IMR-90 (cell line): ENCODE measurements at regions not wholly inside any gene's neighbourhood (a gene's known extent, or its start where the extent isn't known, plus 50 kb on each side); places are given as distances from the start of the nearest gene placed in this dataset.

Experiments used
- ATAC-seq: fragments of 200-7000 bp; cut with Tn5 transposase; 2 replicates; pipeline ENCODE4 v1.9.1; 2020; ENCODE audit warnings: low read depth, mild to moderate bottlenecking, moderate library complexity
- BruUV-seq: library from RNA; stranded (reverse); fragments of 400-500 nt; replicated peaks from 2 replicates; lab custom pipeline; 2021; lab: Mats Ljungman, UMichigan
- CTCF ChIA-PET: fragments of 300-600 bp; formaldehyde crosslinking; extraction: SDS; loops from one replicate; lab custom pipeline; 2021; ENCODE audit warnings: antibody characterized with exemption; lab: Yijun Ruan, JAX
- POLR2A ChIA-PET: fragments of 300-600 bp; sonication (Branson Sonifier 250); formaldehyde crosslinking; loops from one replicate; lab custom pipeline; 2022; ENCODE audit warnings: antibody characterized with exemption; ENCODE audit not compliant: unreplicated experiment; lab: Charles Lee
- DNase-seq: peaks from one replicate; pipeline ENCODE4 v3.0.0; 2013
- H2AFZ ChIP-seq: replicated peaks from 2 replicates; pipeline ENCODE3; 2013; ENCODE audit warnings: low read length, mild to moderate bottlenecking; ENCODE audit not compliant: poor library complexity
- H2AK5ac ChIP-seq: 2 replicates; pipeline ENCODE4 v1.6.1; 2013; ENCODE audit warnings: low read depth, low read length, inconsistent platforms
- H2AK9ac ChIP-seq: replicated peaks from 2 replicates; pipeline ENCODE3; 2013; ENCODE audit warnings: mild to moderate bottlenecking, low read depth, low read length, moderate library complexity; ENCODE audit not compliant: poor library complexity
- H2BK120ac ChIP-seq: 2 replicates; pipeline ENCODE4 v1.6.1; 2013; ENCODE audit warnings: low read depth, low read length, inconsistent platforms
- H2BK15ac ChIP-seq: 3 replicates; pipeline ENCODE4 v1.6.1; 2013; ENCODE audit warnings: low read depth, low read length, inconsistent platforms
- H2BK20ac ChIP-seq: 2 replicates; pipeline ENCODE4 v1.6.1; 2013; ENCODE audit warnings: low read depth, mild to moderate bottlenecking, inconsistent platforms, low read length, moderate library complexity
- H2BK5ac ChIP-seq: 2 replicates; pipeline ENCODE4 v1.6.1; 2013; ENCODE audit warnings: mild to moderate bottlenecking, low read depth, low read length, inconsistent platforms; ENCODE audit not compliant: poor library complexity, severe bottlenecking
- H3K14ac ChIP-seq: replicated peaks from 2 replicates; pipeline ENCODE4 v1.6.1; 2013; ENCODE audit warnings: low read depth, low read length, inconsistent platforms
- H3K18ac ChIP-seq: 2 replicates; pipeline ENCODE4 v1.6.1; 2013; ENCODE audit warnings: low read depth, low read length, control low read depth
- H3K23ac ChIP-seq: 2 replicates; pipeline ENCODE4 v1.6.1; 2013; ENCODE audit warnings: low read depth, low read length, inconsistent platforms
- H3K27ac ChIP-seq: 2 replicates; pipeline ENCODE4 v1.5.1; 2013; ENCODE audit warnings: mild to moderate bottlenecking, control low read depth, low read length; ENCODE audit not compliant: insufficient read depth
- H3K27me3 ChIP-seq: 2 replicates; pipeline ENCODE4 v1.6.1; 2013; ENCODE audit warnings: low read length; ENCODE audit not compliant: control insufficient read depth, insufficient read depth
- H3K36me3 ChIP-seq: 2 replicates; pipeline ENCODE4 v1.6.1; 2013; ENCODE audit warnings: low read length, mixed read lengths; ENCODE audit not compliant: control insufficient read depth, insufficient read depth
- H3K4ac ChIP-seq: 2 replicates; pipeline ENCODE4 v1.6.1; 2013; ENCODE audit warnings: low read depth, low read length, inconsistent platforms
- H3K4me1 ChIP-seq: 2 replicates; pipeline ENCODE4 v1.6.1; 2013; ENCODE audit warnings: low read length, mixed read lengths; ENCODE audit not compliant: control insufficient read depth, insufficient read depth
- H3K4me2 ChIP-seq: 2 replicates; pipeline ENCODE4 v1.6.1; 2013; ENCODE audit warnings: low read depth, mild to moderate bottlenecking, control low read depth, low read length, moderate library complexity
- H3K4me3 ChIP-seq: 2 replicates; pipeline ENCODE4 v1.5.1; 2013; ENCODE audit warnings: low read depth, mild to moderate bottlenecking, control low read depth, low read length, moderate library complexity; ENCODE audit not compliant: insufficient read depth
- H3K56ac ChIP-seq: 2 replicates; pipeline ENCODE4 v1.6.1; 2013; ENCODE audit warnings: low read length, inconsistent platforms; ENCODE audit not compliant: insufficient read depth; ENCODE audit errors: extremely low read depth
- H3K79me1 ChIP-seq, 2 experiments: 2 replicates each; pipeline ENCODE4 v1.6.1; 2013; ENCODE audit warnings: low read length in 2 of 2, inconsistent platforms in 1 of 2, low read depth in 1 of 2
- H3K9ac ChIP-seq: 2 replicates; pipeline ENCODE4 v1.6.1; 2013; ENCODE audit warnings: low read depth, low read length, control low read depth
- H3K9me1 ChIP-seq: 2 replicates; pipeline ENCODE4 v1.6.1; 2013; ENCODE audit warnings: low read length, inconsistent platforms; ENCODE audit not compliant: insufficient read depth
- H3K9me3 ChIP-seq: 2 replicates; pipeline ENCODE4 v1.6.1; 2013; ENCODE audit warnings: low read length; ENCODE audit not compliant: control insufficient read depth, insufficient read depth
- H4K20me1 ChIP-seq: 2 replicates; pipeline ENCODE4 v1.6.1; 2013; ENCODE audit warnings: low read length, inconsistent platforms; ENCODE audit not compliant: insufficient read depth
- H4K5ac ChIP-seq: 2 replicates; pipeline ENCODE4 v1.6.1; 2013; ENCODE audit warnings: mild to moderate bottlenecking, low read depth, low read length, control low read depth
- H4K8ac ChIP-seq, 2 experiments: 2 replicates each; pipeline ENCODE4 v1.6.1; 2013; ENCODE audit warnings: low read depth in 2 of 2, low read length in 2 of 2, control low read depth in 1 of 2, inconsistent platforms in 1 of 2
- H4K91ac ChIP-seq: 2 replicates; pipeline ENCODE4 v1.6.1; 2013; ENCODE audit warnings: low read depth, low read length, inconsistent platforms; ENCODE audit not compliant: insufficient read depth
- BHLHE40 ChIP-seq: fragments of 150-350 bp; IDR thresholded peaks from 2 replicates; pipeline ENCODE4 v1.6.1; 2016; ENCODE audit warnings: mild to moderate bottlenecking, low read depth, low read length
- CEBPB ChIP-seq: IDR thresholded peaks from 2 replicates; pipeline ENCODE4 v1.6.1; 2012; ENCODE audit warnings: low read depth, low read length, improper control_type of control experiment
- MXI1 ChIP-seq: IDR thresholded peaks from 2 replicates; pipeline ENCODE4 v1.6.1; 2012; ENCODE audit warnings: low read depth, mild to moderate bottlenecking, low read length, moderate library complexity, borderline replicate concordance
- NFE2L2 ChIP-seq: fragments of 150-350 bp; IDR thresholded peaks from 2 replicates; pipeline ENCODE4 v1.6.1; 2016; ENCODE audit warnings: low read depth, mild to moderate bottlenecking, low read length
- RCOR1 ChIP-seq: IDR thresholded peaks from 2 replicates; pipeline ENCODE4 v1.6.1; 2012; ENCODE audit warnings: mild to moderate bottlenecking, low read length, improper control_type of control experiment; ENCODE audit not compliant: insufficient replicate concordance
- RFX5 ChIP-seq: IDR thresholded peaks from 2 replicates; pipeline ENCODE4 v1.8.0; 2012; ENCODE audit warnings: low read depth, mild to moderate bottlenecking, low read length, moderate library complexity
- SMC3 ChIP-seq: fragments of 150-350 bp; IDR thresholded peaks from 2 replicates; pipeline ENCODE4 v1.6.1; 2016; ENCODE audit warnings: low read depth, mild to moderate bottlenecking, antibody characterized with exemption, low read length, moderate library complexity
- WGBS, 2 experiments: methylation state at CpG; one replicate each; pipeline versions ENCODE4 v1.1.5 to v1.1.7; 2013; ENCODE audit warnings: missing lambda C conversion rate in 2 of 2; ENCODE audit not compliant: insufficient read length in 1 of 2; ENCODE audit errors: extremely low coverage in 2 of 2; 5-methylcytosine and 5-hydroxymethylcytosine counted together
- dilution Hi-C: fragments of 300-500 bp; cut with HindIII; formaldehyde crosslinking; loops from one replicate; pipeline ENCODE4 v1.14.3; 2018; ENCODE audit warnings: low sequenced_read_pairs; ENCODE audit not compliant: unreplicated experiment
- in situ Hi-C: fragments of 300-500 bp; cut with MboI; formaldehyde crosslinking; loops from 3 replicates; pipeline ENCODE4 v1.14.3; 2019; ENCODE audit warnings: low sequenced_read_pairs, inconsistent platforms, mixed read lengths
- intact Hi-C: fragments of 100-400 bp; cut with micrococcal nuclease; formaldehyde crosslinking; loops from 2 replicates; pipeline ENCODE4 v1.10.0; 2022
- TF ChIP-seq, protein P1 (sequence below): conservative IDR thresholded peaks from 2 replicates; pipeline ENCODE4 v1.5.1; 2012; ENCODE audit warnings: mild to moderate bottlenecking, low read depth, low read length, improper control_type of control experiment

DNA sequence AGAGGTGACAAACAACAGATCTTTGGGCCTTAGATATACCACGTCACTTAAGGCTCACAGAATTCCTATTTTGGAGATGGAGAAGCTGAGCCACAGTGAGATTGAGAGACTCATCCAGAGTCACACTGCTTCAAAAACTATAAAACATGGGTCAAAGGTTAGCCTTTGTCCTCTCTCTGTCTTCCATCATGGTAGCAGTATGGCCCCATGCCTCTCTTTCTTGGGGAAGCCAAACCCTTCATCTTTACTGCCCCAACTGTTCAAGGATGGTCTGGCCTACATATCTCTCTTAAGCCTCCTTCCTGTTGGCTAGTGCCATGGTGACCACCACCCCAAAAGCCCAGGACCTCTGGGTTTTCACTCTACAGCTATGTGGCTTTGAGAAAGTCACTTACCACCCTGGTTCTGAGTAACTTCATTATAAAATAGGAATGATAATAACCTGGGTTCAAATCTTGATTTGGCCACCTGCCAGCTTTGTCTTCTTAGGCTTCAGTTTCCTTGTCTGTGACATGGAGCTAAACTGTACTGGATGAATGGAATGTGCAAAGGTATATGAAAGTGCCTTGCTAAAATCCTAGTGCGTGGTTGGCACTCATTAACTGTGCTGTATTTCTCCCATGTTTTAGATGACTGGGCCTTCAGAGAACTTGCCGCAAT, 85.9 kb upstream of the JUN start:
- POLR2A ChIA-PET: no interaction called here

More for the DNA sequence above, 85.9 kb upstream of the JUN start:
- Histone ChIP-seq H4K91ac (no peak overlapping the region), H3K79me1 (no peaks in the 10 kb centered on the region), H2AK9ac (no peak overlapping the region), H3K27ac (no peak overlapping the region), H3K4me2 (no peak overlapping the region), H4K20me1 (no peaks in the 10 kb centered on the region), H3K36me3 (no peaks in the 10 kb centered on the region), H3K9me1 (peaks cover 3% of the 10 kb centered on the region; the same call in 1 of the 2 replicates), H3K56ac (no peak overlapping the region), H2BK15ac (no peak overlapping the region), H2BK5ac (no peak overlapping the region), H3K4me1 (peaks cover 5% of the 10 kb centered on the region), H2AFZ (no peak overlapping the region), H3K23ac (no peak overlapping the region), H3K27me3 (no peaks in the 10 kb centered on the region), H3K9ac (no peak overlapping the region), H2BK20ac (no peak overlapping the region), H3K4ac (no peak overlapping the region), H3K9me3 (no peaks in the 10 kb centered on the region), H2AK5ac (no peak overlapping the region), H4K5ac (no peak overlapping the region), H2BK120ac (no peak overlapping the region), H3K18ac (no peak overlapping the region), H3K4me3 (no peak overlapping the region), H4K8ac (no peak overlapping the region), H3K14ac (no peak overlapping the region)
- BruUV-seq: no TSS peak
- intact Hi-C loops: no loop called here
- in situ Hi-C loops: no loop called here
- ATAC-seq (no peak), DNase-seq (no peak)
- no peak for TF ChIP-seq NFE2L2
- TF ChIP-seq, protein P1, sequence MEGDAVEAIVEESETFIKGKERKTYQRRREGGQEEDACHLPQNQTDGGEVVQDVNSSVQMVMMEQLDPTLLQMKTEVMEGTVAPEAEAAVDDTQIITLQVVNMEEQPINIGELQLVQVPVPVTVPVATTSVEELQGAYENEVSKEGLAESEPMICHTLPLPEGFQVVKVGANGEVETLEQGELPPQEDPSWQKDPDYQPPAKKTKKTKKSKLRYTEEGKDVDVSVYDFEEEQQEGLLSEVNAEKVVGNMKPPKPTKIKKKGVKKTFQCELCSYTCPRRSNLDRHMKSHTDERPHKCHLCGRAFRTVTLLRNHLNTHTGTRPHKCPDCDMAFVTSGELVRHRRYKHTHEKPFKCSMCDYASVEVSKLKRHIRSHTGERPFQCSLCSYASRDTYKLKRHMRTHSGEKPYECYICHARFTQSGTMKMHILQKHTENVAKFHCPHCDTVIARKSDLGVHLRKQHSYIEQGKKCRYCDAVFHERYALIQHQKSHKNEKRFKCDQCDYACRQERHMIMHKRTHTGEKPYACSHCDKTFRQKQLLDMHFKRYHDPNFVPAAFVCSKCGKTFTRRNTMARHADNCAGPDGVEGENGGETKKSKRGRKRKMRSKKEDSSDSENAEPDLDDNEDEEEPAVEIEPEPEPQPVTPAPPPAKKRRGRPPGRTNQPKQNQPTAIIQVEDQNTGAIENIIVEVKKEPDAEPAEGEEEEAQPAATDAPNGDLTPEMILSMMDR: no peak
- no peak for TF ChIP-seq RFX5
- TF ChIP-seq RCOR1: no peak
- TF ChIP-seq SMC3: no peak
- no peak for TF ChIP-seq CEBPB
- no peak for TF ChIP-seq BHLHE40
- no peak for TF ChIP-seq MXI1
- CTCF ChIA-PET: no interaction called here
- WGBS, 2 experiments: no CpG with 5 or more reads among the region's 3 CpGs
- dilution Hi-C loops: no loop called here
